ENCODE measurements at regions not wholly inside any gene's neighbourhood (a gene's known extent, or its start where the extent isn't known, plus 50 kb on each side); places are given as distances from the start of the nearest gene placed in this dataset.

GRCh38 chr2:81894451-81894990 is 1590.0 kb upstream of the LRRTM1 start:
- 77% methylated on average over 2 of the region's 3 CpGs for WGBS
- H3K9ac ChIP-seq (ENCODE audit: low read depth, low read length): no peak overlapping the region
- no peaks in the 10 kb centered on the region for H3K9me3 ChIP-seq (ENCODE audit: insufficient read depth, low read depth, low read length)
- no peaks in the 10 kb centered on the region for H3K4me1 ChIP-seq (ENCODE audit: insufficient read depth, low read length)
- H3K27me3 ChIP-seq (ENCODE audit: insufficient read depth, low read length): no peaks in the 10 kb centered on the region
- no peak overlapping the region for H3K4me3 ChIP-seq (ENCODE audit: low read length)
- no peak overlapping the region for H3K27ac ChIP-seq (ENCODE audit: low read depth, low read length)
- H3K36me3 ChIP-seq (ENCODE audit: insufficient read depth, low read length): no peaks in the 10 kb centered on the region

- Histone ChIP-seq H3K9me3 (ENCODE audit: insufficient read depth, low read depth, low read length) (no peaks in the 10 kb centered on the region), H3K4me3 (ENCODE audit: low read length) (no peak overlapping the region), H3K9ac (ENCODE audit: low read depth, low read length) (no peak overlapping the region), H3K27ac (ENCODE audit: low read depth, low read length) (no peak overlapping the region), H3K36me3 (ENCODE audit: insufficient read depth, low read length) (no peaks in the 10 kb centered on the region), H3K27me3 (ENCODE audit: insufficient read depth, low read length) (no peaks in the 10 kb centered on the region), H3K4me1 (ENCODE audit: insufficient read depth, low read length) (no peaks in the 10 kb centered on the region)
- 95% methylated on average over 4 of the region's 4 CpGs for WGBS
These were observed 1572.1 kb upstream of the LRRTM1 start for GRCh38 chr2:81876624-81877023.

GRCh38 chr2:81872006-81872405 is 1567.5 kb upstream of the LRRTM1 start:
- no peak overlapping the region for H3K9ac ChIP-seq (ENCODE audit: low read depth, low read length)
- WGBS: 97% methylated on average over 1 of the region's 1 CpG

GRCh38 chr2:81870119-81870518 is 1565.6 kb upstream of the LRRTM1 start:
- Histone ChIP-seq H3K4me3 (ENCODE audit: low read length) (no peak overlapping the region), H3K27me3 (ENCODE audit: insufficient read depth, low read length) (no peaks in the 10 kb centered on the region), H3K9ac (ENCODE audit: low read depth, low read length) (no peak overlapping the region), H3K9me3 (ENCODE audit: insufficient read depth, low read depth, low read length) (peaks cover 6% of the 10 kb centered on the region; the same call in 1 of the 2 replicates), H3K36me3 (ENCODE audit: insufficient read depth, low read length) (no peaks in the 10 kb centered on the region), H3K4me1 (ENCODE audit: insufficient read depth, low read length) (no peaks in the 10 kb centered on the region), H3K27ac (ENCODE audit: low read depth, low read length) (no peak overlapping the region)
- WGBS: no CpG with 5 or more reads among the region's 1 CpG

More at GRCh38 chr2:81872006-81872405, 1567.5 kb upstream of the LRRTM1 start:
- H3K9me3 ChIP-seq (ENCODE audit: insufficient read depth, low read depth, low read length): peaks cover 6% of the 10 kb centered on the region; the same call in 1 of the 2 replicates
- no peaks in the 10 kb centered on the region for H3K4me1 ChIP-seq (ENCODE audit: insufficient read depth, low read length)
- H3K36me3 ChIP-seq (ENCODE audit: insufficient read depth, low read length): no peaks in the 10 kb centered on the region
- no peak overlapping the region for H3K27ac ChIP-seq (ENCODE audit: low read depth, low read length)
- no peaks in the 10 kb centered on the region for H3K27me3 ChIP-seq (ENCODE audit: insufficient read depth, low read length)
- no peak overlapping the region for H3K4me3 ChIP-seq (ENCODE audit: low read length)

- Histone ChIP-seq H3K4me1 (ENCODE audit: insufficient read depth, low read length) (no peaks in the 10 kb centered on the region), H3K27me3 (ENCODE audit: insufficient read depth, low read length) (no peaks in the 10 kb centered on the region), H3K36me3 (ENCODE audit: insufficient read depth, low read length) (no peaks in the 10 kb centered on the region), H3K9ac (ENCODE audit: low read depth, low read length) (no peak overlapping the region), H3K4me3 (ENCODE audit: low read length) (no peak overlapping the region), H3K27ac (ENCODE audit: low read depth, low read length) (no peak overlapping the region), H3K9me3 (ENCODE audit: insufficient read depth, low read depth, low read length) (no peaks in the 10 kb centered on the region)
- WGBS: 90% methylated on average over 3 of the region's 3 CpGs
These were observed 1554.4 kb upstream of the LRRTM1 start for GRCh38 chr2:81858998-81859397.

- H3K9ac ChIP-seq (ENCODE audit: low read depth, low read length): no peak overlapping the region
- 95% methylated on average over 2 of the region's 2 CpGs for WGBS
- no peaks in the 10 kb centered on the region for H3K27me3 ChIP-seq (ENCODE audit: insufficient read depth, low read length)
- H3K27ac ChIP-seq (ENCODE audit: low read depth, low read length): no peak overlapping the region
- H3K4me1 ChIP-seq (ENCODE audit: insufficient read depth, low read length): no peaks in the 10 kb centered on the region
- no peaks in the 10 kb centered on the region for H3K36me3 ChIP-seq (ENCODE audit: insufficient read depth, low read length)
- no peaks in the 10 kb centered on the region for H3K9me3 ChIP-seq (ENCODE audit: insufficient read depth, low read depth, low read length)
- no peak overlapping the region for H3K4me3 ChIP-seq (ENCODE audit: low read length)
These were observed 1548.8 kb upstream of the LRRTM1 start for GRCh38 chr2:81853341-81853740.

- Histone ChIP-seq H3K4me1 (ENCODE audit: insufficient read depth, low read length) (no peaks in the 10 kb centered on the region), H3K4me3 (ENCODE audit: low read length) (no peak overlapping the region)
These were observed 1548.1 kb upstream of the LRRTM1 start for GRCh38 chr2:81852651-81853050.

GRCh38 chr2:81839780-81840179 is 1535.2 kb upstream of the LRRTM1 start:
- H3K9ac ChIP-seq (ENCODE audit: low read depth, low read length): no peak overlapping the region
- H3K36me3 ChIP-seq (ENCODE audit: insufficient read depth, low read length): no peaks in the 10 kb centered on the region
- no peaks in the 10 kb centered on the region for H3K4me1 ChIP-seq (ENCODE audit: insufficient read depth, low read length)
- WGBS: 0% methylated on average over 1 of the region's 2 CpGs
- H3K27me3 ChIP-seq (ENCODE audit: insufficient read depth, low read length): no peaks in the 10 kb centered on the region
- H3K27ac ChIP-seq (ENCODE audit: low read depth, low read length): no peak overlapping the region
- no peaks in the 10 kb centered on the region for H3K9me3 ChIP-seq (ENCODE audit: insufficient read depth, low read depth, low read length)
- H3K4me3 ChIP-seq (ENCODE audit: low read length): no peak overlapping the region

More at GRCh38 chr2:81852651-81853050, 1548.1 kb upstream of the LRRTM1 start:
- WGBS: 97% methylated on average over 2 of the region's 2 CpGs
- Histone ChIP-seq H3K9me3 (ENCODE audit: insufficient read depth, low read depth, low read length) (no peaks in the 10 kb centered on the region), H3K27ac (ENCODE audit: low read depth, low read length) (no peak overlapping the region), H3K36me3 (ENCODE audit: insufficient read depth, low read length) (no peaks in the 10 kb centered on the region), H3K27me3 (ENCODE audit: insufficient read depth, low read length) (no peaks in the 10 kb centered on the region), H3K9ac (ENCODE audit: low read depth, low read length) (no peak overlapping the region)

GRCh38 chr2:81835321-81836000 is 1530.9 kb upstream of the LRRTM1 start:
- Histone ChIP-seq H3K27me3 (ENCODE audit: insufficient read depth, low read length) (no peaks in the 10 kb centered on the region), H3K27ac (ENCODE audit: low read depth, low read length) (no peak overlapping the region), H3K36me3 (ENCODE audit: insufficient read depth, low read length) (no peaks in the 10 kb centered on the region), H3K4me1 (ENCODE audit: insufficient read depth, low read length) (no peaks in the 10 kb centered on the region), H3K9me3 (ENCODE audit: insufficient read depth, low read depth, low read length) (peaks cover 12% of the 10 kb centered on the region; the same call in 1 of the 2 replicates), H3K9ac (ENCODE audit: low read depth, low read length) (no peak overlapping the region), H3K4me3 (ENCODE audit: low read length) (no peak overlapping the region)
- WGBS: 94% methylated on average over 2 of the region's 2 CpGs

- no peak overlapping the region for H3K9ac ChIP-seq (ENCODE audit: low read depth, low read length)
- WGBS: 96% methylated on average over 2 of the region's 3 CpGs
- H3K27ac ChIP-seq (ENCODE audit: low read depth, low read length): no peak overlapping the region
- no peaks in the 10 kb centered on the region for H3K36me3 ChIP-seq (ENCODE audit: insufficient read depth, low read length)
- H3K27me3 ChIP-seq (ENCODE audit: insufficient read depth, low read length): no peaks in the 10 kb centered on the region
- H3K4me1 ChIP-seq (ENCODE audit: insufficient read depth, low read length): no peaks in the 10 kb centered on the region; the same call in 1 of the 2 replicates
- H3K9me3 ChIP-seq (ENCODE audit: insufficient read depth, low read depth, low read length): no peaks in the 10 kb centered on the region
- no peak overlapping the region for H3K4me3 ChIP-seq (ENCODE audit: low read length)
These were observed 1482.3 kb upstream of the LRRTM1 start for GRCh38 chr2:81786811-81787210.

GRCh38 chr2:81767187-81767912 is 1462.8 kb upstream of the LRRTM1 start:
- no peak overlapping the region for H3K27ac ChIP-seq (ENCODE audit: low read depth, low read length)
- WGBS: 94% methylated on average over 5 of the region's 5 CpGs
- no peaks in the 10 kb centered on the region for H3K36me3 ChIP-seq (ENCODE audit: insufficient read depth, low read length)
- H3K4me1 ChIP-seq (ENCODE audit: insufficient read depth, low read length): no peaks in the 10 kb centered on the region
- no peak overlapping the region for H3K9ac ChIP-seq (ENCODE audit: low read depth, low read length)
- no peaks in the 10 kb centered on the region for H3K9me3 ChIP-seq (ENCODE audit: insufficient read depth, low read depth, low read length)
- H3K4me3 ChIP-seq (ENCODE audit: low read length): no peak overlapping the region
- no peaks in the 10 kb centered on the region for H3K27me3 ChIP-seq (ENCODE audit: insufficient read depth, low read length)

Data from HUES64 (cell line).